ENCODE measurements at regions not wholly inside any gene's neighbourhood (a gene's known extent, or its start where the extent isn't known, plus 50 kb on each side); places are given as distances from the start of the nearest gene placed in this dataset.

- TF ChIP-seq POLR2AphosphoS5 (IDR thresholded peaks at IDR 0.05; ENCODE audit: low read depth), result no peak
- no peak for TF ChIP-seq CTCF (IDR thresholded peaks at IDR 0.05; ENCODE audit: insufficient read depth, low read length)
- TF ChIP-seq GABPA (IDR thresholded peaks at IDR 0.05; ENCODE audit: low read depth), result no peak
- no peak for TF ChIP-seq REST (IDR thresholded peaks at IDR 0.05; ENCODE audit: insufficient replicate concordance, low read depth)
- TF ChIP-seq SPI1 (IDR thresholded peaks at IDR 0.05; ENCODE audit: borderline replicate concordance, low read depth), result no peak
Measured at GRCh38 chr14:71684323-71684722, 247.9 kb upstream of the RGS6 start.
